Activated naive CD4-positive, alpha-beta T cell treated with anti-CD3 and anti-CD28 coated beads, Interleukin-2, amount 50 U/mL, for 16 hours (primary cell): ENCODE measurements at regions not wholly inside any gene's neighbourhood (a gene's known extent, or its start where the extent isn't known, plus 50 kb on each side); places are given as distances from the start of the nearest gene placed in this dataset.
"Not testable (repeated sequence)": the region's sequence is repeated elsewhere in the genome, so short reads cannot be mapped to it uniquely, and the experiment has no call there.

Source experiments
- DNase-seq: peaks from one replicate; pipeline ENCODE4 v3.0.0-alpha.2; 2020

DNA sequence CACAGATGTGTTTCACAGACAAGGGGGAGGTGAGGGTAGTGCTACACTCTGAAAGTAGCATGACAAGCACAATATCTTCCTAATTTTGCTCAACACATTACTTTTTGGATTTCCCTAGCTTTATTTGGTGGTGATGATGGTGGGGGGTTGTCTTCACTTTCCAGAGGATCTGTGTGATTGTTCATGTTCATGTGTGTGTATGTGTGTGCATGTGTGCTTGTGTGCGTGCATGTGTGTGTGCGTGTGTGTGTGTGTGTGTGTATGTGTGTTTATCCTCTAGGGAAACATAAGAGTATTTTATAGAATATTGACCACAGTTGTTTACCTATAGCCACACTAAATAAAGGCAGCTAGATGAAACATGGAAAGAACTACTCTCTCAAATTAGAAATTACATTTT lies 183.8 kb upstream of the EYA4 start:
- DNase-seq, result no peak

DNA sequence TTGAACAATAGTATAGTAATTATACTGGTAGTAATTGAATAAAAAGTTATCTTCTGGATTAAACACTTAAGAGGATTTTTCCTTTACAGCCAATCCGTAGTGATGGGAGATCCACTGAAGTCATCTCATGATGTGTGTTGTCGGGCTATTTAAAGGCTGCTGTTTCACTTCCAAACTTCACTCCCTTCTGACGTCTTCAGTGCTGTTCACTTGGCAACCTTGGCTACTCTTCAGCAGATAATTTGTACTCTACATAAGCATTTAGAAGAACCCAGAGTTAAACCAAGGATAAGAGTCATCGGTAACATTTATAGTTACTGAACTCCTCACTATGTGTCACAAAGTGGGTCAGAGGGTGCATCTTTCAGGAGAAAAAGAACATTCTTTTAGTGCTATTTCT lies 179.1 kb upstream of the EYA4 start:
- DNase-seq, result no peak

DNA sequence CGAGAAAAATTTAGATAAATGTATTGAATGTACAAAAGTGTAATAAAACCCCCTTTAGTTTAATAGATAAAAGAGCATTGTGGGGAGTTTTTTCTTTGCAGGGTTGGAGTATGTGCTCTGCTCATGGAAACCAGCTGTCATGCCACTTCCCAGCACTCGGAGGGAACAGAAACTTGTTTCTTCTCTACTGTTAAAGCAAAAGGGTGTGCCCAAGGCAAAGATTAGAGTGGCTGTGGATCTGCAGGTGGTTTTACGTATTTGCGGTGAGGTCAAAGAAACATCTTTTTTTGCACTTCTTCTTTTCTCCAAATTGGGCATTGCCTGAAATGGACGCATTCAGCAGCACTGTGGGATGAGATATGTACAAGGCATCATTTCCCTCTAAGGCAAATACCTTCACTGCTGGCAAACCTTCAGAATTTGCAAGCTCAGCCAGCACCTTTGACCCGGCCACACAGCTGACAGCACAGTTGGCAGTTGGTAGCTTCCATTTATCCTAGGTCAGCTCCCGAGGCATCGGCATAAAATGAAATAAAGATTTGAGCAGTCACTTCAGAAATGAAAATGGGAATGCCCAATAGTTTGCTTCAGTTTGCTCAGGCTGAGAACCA lies 178.4 kb upstream of the EYA4 start:
- no peak for DNase-seq

DNA sequence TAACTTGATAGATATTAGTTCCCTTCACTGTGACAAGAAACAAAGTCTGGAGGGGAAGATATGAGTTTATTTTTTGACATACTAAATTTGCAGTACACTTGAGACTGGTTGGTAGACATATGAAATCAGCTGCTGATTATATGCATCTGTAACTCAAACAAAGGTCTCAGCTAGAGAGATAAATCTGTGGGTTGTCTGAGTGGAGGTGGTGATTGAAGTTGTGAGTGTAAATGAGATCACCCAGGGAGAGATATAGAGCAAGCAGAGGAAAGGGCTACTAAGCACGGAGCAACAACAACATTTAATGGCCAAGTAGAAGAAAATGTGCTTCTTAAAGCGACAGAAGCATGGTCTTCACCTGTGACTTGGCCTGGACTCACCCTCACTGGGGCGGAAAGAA lies 173.2 kb upstream of the EYA4 start:
- no peak for DNase-seq

DNA sequence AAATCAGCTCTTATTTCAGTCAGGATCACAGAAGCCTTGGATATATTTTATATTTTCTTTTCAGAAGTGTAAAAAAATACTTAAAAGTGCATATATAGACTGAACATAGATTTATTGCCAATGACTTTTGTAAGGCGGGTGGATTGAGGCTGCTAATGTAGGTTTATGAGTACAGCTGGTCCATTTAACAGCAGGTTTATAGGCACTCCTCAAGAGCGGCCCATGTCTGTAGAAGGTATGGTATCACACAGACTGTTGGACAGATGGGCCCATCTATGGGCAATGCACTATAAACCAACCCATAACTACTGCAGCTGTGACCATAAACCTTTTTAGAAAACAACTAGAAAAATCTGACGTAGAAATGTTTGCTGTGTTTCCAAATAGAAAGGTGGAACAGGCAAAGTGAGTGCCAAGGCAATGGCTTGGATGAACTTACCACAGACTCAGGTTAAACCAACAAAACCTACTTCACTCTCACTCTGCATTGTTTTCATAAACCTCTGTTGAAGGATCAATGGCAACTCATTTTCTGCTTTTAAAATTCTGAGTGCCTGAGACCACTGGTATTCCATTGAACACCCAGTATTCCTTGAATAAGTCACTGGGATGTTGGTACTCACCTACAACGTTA lies 170.6 kb upstream of the EYA4 start:
- DNase-seq, result no peak

DNA sequence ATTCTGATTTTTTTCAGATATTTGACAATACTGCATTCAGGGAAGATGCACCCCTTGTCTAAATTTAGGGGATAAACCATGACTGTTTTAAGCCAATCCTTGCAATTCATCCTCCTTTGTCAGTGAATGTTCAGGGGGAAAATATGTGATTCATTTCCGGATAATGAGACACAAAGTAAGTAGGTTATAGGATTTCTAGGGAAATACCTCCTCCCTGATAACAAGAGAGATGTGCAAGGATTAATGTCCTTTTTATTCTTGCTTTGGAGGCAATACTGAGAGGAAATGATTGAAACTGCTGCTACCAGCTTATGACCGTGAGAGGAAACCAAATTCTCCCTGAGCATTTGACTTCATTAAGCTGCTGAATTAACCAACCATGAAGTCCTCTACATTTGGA lies 161.3 kb upstream of the EYA4 start:
- no peak for DNase-seq

DNA sequence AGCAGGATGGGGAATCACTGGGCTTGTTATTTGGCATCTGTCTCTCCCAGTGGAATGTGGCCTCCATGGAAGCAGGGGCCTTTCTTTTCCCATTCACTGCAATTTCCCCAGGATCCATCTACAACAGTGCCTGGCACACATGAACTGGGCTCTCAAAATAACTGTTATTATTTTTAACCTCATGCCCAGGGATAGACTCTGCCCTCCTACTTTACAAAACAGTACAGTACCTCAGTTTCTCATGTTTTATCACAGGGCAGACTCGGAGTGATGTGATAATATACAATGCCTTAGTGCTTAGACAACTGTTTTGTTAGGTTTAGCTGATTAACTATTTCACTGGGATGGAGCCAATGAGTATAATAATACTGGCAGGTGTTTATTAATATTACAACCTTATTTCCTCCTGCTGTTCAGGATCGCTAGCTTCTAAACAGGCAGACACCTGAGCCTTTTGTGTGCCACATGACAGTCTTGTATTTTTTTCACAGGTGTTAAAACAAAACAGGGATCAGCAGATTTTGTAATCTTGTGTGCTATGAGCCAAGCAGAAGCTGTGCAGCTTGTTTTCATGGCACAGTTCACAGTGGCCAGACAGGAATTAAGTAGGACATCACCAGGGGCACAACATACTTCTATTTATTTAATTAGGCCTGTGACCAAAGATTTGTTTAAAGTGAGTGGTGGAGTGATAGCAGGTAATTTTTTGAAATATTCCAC lies 157.7 kb upstream of the EYA4 start:
- no peak for DNase-seq

DNA sequence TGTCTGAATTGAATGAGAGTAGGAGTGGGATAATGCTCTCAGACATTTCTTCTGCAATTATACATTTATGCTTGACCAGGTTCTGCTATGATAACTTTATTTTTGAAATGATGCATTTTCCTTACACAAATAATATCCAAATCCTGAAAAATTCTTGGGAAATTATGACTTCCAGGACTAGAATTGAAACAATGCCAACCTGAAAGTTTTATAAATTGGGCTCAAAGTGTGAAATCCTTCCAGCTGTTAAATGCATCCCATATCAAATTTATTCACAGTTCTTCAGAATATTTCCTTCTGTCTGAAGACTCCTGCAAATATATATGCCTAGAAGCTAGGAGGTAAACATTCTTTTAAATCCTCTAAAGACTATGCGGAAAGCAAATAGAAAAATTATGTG lies 155.7 kb upstream of the EYA4 start:
- DNase-seq, result no peak

DNA sequence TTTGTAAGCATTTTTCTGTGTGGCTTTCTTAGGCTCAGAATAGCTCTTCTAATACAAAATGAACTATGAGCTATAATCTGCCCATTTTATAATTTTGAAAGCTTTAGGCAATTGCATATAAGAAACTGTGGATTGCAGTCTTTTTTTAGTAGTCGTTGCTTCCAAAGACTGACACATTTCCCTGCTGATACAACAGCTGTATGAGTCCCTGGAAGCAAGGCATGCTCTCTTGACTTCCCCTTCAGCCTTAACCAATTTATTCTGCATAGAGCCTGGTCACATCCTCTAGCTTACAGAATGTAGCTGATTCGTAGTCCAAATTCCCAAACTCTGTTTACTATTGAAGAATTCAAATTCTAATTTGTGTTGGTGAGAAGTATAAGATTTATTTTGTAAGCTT lies 155.3 kb upstream of the EYA4 start:
- no peak for DNase-seq

DNA sequence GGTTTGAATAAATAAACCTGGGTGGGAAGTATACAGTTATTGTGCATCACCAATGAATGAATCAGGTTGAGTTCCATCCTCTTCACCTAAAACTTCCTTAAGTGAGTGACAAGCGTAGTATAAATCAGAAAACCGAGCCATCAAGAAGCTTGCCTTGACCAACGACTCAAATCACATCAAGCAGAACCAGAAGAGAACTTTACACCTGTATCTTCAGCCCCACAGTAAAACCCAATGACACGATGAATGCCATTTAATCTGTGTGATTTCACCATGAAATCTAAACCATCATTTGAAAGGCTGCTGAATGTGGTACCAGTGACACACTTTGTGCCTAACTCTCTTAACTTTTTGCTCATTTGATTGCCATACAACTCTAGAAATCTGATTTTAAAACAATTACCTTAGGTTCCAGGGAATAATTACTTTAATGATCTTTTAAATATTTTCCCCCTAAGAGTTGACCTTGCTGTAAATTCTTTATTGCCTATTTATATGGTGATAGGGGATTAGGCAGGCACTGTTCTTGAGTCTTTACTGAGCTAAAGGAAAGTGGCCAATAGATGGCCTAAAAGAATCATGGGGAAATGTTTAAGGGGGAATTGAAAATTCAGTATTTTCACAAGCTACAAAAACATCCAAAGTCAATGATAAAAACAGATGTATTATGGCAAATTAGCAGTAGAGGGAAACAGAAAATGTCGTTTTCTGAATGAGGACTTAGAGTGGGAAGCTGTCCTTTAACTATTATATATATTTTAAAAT lies 152.0 kb upstream of the EYA4 start:
- no peak for DNase-seq

DNA sequence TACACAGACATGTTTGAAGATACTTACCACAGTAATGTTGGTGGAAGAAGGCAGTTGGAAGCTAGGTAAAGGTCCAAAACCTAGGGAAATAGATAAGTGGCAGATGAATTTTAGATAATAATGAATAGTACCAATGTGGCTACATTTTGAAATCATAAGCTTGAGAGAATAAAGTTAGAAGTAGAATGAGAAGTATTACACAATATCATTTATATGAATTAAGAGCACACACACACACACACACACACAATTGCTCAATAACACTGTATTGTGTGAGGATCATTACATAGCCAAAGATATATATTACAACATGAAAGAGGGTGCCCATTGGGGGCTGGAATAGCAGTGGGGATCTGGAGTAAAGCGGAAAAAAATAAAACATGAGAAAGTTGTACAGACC lies 149.0 kb upstream of the EYA4 start:
- DNase-seq, result no peak

DNA sequence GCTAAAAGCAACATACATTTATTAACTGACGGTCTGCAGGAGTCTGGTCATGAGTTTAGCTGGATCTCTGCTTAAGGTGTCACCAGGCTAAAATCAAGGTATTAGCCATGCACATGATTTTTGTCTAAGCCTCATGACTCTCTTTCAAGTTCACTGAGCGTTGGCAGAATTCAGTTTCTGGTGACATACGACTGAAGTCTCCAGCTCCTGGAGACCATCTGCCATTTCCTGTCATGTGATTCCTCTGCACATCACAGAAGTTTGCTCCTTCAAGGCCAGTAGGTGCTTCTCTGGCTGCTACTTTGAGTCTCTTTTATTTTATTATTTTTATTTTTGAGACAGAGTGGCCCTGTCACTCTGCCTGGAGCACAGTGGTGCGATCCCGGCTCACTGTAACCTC lies 148.4 kb upstream of the EYA4 start:
- no peak for DNase-seq

DNA sequence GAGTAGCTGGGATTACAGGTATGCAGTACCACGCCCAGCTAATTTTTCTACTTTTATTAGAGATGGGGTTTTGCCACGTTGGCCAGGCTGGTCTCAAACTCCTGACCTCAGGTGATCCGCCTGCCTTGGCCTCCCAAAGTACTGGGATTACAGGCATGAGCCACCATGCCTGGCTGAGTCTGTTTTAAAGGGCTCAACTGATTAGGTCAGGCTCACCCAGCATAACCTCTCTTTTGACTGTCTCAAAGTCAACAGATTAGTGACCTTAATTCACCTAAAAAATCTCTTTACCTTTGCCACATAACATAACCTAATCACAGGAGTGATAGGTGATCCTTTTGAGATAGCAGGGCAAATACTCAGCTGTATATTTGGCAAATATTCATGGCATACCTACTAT lies 147.9 kb upstream of the EYA4 start:
- not testable (repeated sequence) for DNase-seq

DNA sequence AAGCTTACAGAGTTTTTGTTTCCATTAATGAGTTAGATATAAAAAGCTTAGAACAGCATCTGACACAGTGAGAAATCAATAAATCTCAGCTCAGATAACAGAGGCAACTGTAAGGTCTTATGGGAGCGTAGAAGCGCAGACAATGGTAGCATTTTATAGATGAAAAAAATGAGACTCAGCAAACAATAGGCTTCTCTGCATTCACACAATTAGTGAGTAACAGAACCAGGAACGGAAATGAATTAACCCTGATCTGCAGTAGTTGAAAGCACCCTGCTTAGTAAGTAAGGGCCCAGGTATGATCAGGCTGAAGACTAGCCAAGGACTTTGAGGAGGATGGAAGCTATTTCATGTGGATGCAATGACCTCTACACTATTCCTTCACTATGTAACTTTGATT lies 147.2 kb upstream of the EYA4 start:
- no peak for DNase-seq

DNA sequence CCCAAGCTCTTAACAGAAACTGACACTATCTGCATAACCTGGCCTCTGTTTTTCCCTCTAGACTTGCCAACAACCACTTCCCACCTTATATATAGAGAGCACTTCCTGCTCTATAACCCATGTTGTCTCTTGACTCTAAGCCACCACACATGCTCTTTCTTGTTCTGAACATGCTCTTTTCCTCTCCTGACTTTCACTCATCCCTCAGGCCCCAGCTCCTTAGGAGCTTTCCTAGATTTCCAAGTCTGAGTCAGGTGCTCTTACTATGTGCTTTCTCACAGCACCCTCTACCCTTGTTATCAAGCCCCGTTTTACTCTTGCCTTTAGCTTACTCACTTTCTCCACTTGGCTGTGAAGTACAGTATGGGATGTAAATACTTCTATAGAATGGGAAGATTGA lies 143.9 kb upstream of the EYA4 start:
- DNase-seq, result no peak

DNA sequence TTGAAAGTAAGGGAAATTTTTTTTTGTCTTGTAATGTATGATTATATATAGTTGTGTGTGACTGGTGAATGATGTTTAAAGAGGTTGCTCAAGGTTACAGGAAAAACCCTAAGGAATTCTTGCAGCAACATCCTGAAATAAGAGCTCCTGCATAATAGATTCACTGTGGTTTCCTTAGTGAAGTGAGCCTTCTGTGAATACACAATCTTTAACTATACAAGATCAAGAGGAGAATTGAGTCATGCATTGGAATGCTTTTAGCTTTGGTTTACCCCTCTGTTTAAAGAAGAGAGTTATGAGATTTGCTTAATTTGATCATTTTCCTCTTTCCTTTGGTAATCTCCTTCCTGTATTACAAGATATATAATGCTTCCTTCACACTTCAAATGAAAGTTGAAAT lies 141.6 kb upstream of the EYA4 start:
- DNase-seq, result no peak

DNA sequence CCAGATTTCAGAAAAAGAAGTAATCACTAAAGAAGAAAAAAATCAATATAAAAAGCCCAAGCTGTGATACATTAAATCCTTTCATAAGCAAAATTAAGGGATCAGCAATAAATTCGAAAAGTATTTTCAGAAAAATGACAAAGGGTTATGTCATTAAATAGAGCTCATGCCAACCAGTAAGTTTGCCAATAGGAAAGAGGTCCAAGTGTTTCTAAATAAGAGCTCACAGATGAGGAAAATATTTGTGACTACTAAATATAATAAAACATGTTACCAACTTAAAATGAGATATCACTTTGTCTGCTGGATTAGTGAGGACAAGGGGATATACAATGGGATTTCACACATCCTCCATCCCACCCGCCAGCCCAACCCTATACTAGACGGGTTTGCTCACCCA lies 140.3 kb upstream of the EYA4 start:
- DNase-seq, result no peak

DNA sequence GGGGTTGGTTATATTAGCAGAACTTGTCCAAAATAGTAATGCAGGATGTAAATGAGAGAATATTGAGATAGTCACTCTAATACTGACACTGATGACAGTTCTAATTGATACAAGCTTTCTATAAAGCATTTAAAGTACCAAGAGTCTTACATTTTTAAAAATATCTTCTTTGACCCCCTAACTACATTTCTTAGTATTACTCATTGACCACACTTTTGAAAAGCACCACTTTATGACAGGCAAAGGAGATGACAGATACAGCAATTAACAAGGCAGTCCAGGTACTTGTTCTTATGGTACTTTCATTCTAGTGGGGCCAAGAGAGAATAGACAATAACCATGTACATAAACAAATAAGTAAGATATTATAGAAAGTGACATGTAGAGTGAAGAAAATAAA lies 139.4 kb upstream of the EYA4 start:
- no peak for DNase-seq

DNA sequence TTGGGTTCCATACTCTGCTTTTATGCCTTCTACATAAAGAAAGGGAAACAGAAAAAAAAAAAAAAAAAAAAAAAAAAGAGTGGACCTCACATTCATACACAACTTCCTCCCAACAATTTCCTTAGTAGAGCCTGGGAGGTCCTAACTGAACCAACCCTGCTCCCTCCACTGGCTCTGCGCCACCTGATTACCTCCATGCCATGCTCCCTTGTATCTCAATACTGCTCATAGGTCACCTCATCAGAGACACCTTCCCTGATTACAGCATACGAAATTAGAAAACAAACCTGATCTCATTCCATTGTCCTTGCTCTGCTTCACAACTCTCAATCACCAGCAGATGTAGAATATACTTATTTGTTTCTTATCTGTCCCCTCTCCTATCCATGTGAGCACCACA lies 134.2 kb upstream of the EYA4 start:
- no peak for DNase-seq

DNA sequence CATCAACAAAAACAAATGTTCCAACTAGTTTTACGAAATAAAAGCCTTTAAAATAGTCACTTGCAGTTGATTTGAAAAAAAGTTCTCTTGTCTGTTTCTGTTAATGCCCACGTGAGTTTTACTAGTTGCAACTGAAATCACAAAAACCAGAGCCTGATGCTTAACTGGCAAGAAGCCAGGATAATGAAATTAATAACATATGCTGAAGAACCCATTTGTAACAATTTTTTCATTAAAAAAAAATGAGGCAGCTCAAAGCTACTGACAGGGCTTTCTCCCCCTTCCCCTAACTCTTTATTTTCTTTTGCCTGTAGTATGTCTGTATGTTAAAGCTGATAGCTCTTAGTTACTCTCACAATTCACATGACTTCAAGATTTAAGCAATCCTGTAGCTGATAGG lies 132.7 kb upstream of the EYA4 start:
- DNase-seq, result no peak

DNA sequence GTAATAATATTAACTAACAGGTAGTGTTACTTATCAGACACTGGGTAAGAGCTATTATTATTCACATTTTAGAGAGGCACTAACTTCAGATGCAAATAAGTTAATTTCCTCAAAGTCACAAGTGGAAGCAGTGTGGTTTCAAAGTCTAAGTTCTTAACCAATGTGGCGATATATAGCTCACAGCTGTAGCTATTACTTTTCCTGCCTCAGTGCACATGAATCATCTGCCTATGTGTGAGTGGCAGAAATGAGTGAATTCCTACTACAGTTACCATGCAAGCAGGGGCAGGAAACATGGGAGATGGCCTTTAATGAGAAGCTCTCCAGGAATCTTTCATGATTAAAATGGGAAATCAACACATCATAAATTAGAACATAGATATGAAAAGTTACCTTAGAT lies 126.2 kb upstream of the EYA4 start:
- no peak for DNase-seq

DNA sequence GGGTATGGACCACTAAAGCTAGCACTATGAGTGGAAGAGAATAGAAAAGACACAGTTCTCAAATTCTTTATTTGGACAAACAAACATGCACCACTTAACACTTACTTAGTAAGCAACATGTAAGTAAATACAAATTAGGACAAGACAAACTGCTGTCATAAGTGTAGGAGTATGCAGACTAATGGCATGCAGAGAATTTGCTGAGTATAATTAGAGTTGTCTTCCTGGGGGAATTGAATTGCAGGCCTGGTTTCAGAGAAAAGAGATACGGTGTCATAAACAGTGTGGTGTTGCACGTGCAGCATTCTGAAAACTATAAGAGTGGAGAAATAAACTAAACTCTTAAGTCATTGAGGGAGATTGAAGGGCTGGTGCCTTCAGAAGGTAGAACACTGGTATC lies 125.2 kb upstream of the EYA4 start:
- no peak for DNase-seq

DNA sequence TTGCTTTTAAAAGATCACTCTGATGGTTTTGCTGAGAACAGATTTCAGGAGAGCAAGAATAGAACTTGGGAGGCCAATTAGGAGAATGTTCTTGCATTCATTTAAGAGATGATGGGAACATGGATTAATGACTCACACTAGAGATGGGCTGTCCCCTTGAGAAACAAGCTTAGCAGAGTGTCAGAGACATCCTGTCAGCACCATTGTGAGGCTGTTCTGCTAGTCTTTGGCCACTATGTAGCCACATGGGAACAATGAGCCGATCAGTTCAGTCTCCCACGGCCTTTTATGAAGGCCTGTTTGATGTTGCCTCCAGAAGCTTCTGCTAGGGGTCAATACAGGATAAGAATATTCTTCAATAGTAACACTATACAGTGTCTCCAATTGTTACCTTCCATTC lies 113.0 kb upstream of the EYA4 start:
- DNase-seq, result no peak

DNA sequence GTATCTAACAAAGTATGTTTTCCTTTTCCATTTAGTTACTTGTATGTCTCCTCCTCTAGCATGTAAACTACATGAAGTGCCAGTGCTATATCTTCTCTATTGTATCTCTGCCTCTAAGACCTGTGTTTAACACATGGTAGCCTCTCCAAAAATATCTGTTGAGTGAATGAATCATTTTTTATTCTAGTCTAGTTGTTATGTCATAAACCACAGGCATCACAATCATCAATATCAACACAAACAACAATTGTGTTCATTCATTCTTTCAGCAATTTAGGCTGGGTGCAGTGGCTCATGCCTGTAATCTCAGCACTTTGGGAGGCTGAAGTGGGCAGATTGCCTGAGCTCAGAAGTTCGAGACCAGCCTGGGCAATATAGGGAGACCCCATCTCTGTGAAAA lies 111.6 kb upstream of the EYA4 start:
- DNase-seq, result no peak
